PC-3 (cell line): ENCODE measurements at regions not wholly inside any gene's neighbourhood (a gene's known extent, or its start where the extent isn't known, plus 50 kb on each side); places are given as distances from the start of the nearest gene placed in this dataset.

Experiments
- CTCF ChIP-seq: fragments of 300-600 bp; sonication (generic); conservative IDR thresholded peaks from 2 replicates; pipeline ENCODE4 v1.5.1; 2017; ENCODE audit warnings: antibody characterized with exemption, low read depth, mild to moderate bottlenecking, low read length
- EZH2phosphoT487 ChIP-seq: fragments of 300-600 bp; sonication (generic); IDR thresholded peaks from 2 replicates; pipeline ENCODE4 v1.6.1; 2018; ENCODE audit warnings: mild to moderate bottlenecking, antibody characterized with exemption, low read length, borderline replicate concordance

GRCh38 chr1:29920316-29920715 is 684.0 kb downstream of the PTPRU start:
- no peak for TF ChIP-seq CTCF
- no peak for TF ChIP-seq EZH2phosphoT487
